Mesenchymal stem cell (in vitro differentiated cells and primary cell): ENCODE measurements at regions not wholly inside any gene's neighbourhood (a gene's known extent, or its start where the extent isn't known, plus 50 kb on each side); places are given as distances from the start of the nearest gene placed in this dataset.

ENCODE experiments used
- DNase-seq: peaks from one replicate; pipeline ENCODE4 v3.0.0-alpha.2; 2013
- H2AFZ ChIP-seq: one replicate; pipeline ENCODE4 v1.6.1; 2013; ENCODE audit warnings: low read depth, mild to moderate bottlenecking, control low read depth, inconsistent platforms, low read length, moderate library complexity
- H2AK5ac ChIP-seq: 2 replicates; pipeline ENCODE4 v1.6.1; 2013; ENCODE audit warnings: low read length, moderate library complexity, mild to moderate bottlenecking, inconsistent platforms; ENCODE audit not compliant: severe bottlenecking
- H2BK120ac ChIP-seq: one replicate; pipeline ENCODE4 v1.6.1; 2013; ENCODE audit warnings: low read depth, mild to moderate bottlenecking, inconsistent platforms, low read length, moderate library complexity
- H2BK12ac ChIP-seq, 2 experiments: one replicate each; pipeline ENCODE4 v1.6.1; 2013; ENCODE audit warnings: inconsistent platforms in 2 of 2, low read length in 2 of 2, mild to moderate bottlenecking in 2 of 2, moderate library complexity in 2 of 2, control low read depth in 1 of 2
- H2BK15ac ChIP-seq: one replicate; pipeline ENCODE4 v1.6.1; 2013; ENCODE audit warnings: mild to moderate bottlenecking, low read depth, inconsistent platforms; ENCODE audit not compliant: poor library complexity, severe bottlenecking
- H2BK5ac ChIP-seq: 2 replicates; pipeline ENCODE4 v1.6.1; 2013; ENCODE audit warnings: low read depth, mild to moderate bottlenecking, low read length, control low read depth, inconsistent platforms; ENCODE audit not compliant: poor library complexity, severe bottlenecking
- H3K14ac ChIP-seq, 2 experiments: one replicate each; pipeline ENCODE4 v1.6.1; 2013; ENCODE audit warnings: inconsistent platforms in 2 of 2, low read length in 2 of 2, control low read depth in 1 of 2, mild to moderate bottlenecking in 1 of 2, moderate library complexity in 1 of 2
- H3K18ac ChIP-seq, 2 experiments: one replicate each; pipeline ENCODE4 v1.6.1; 2013; ENCODE audit warnings: inconsistent platforms in 2 of 2, low read length in 2 of 2, control low read depth in 1 of 2, low read depth in 1 of 2, mild to moderate bottlenecking in 1 of 2
- H3K23ac ChIP-seq, 2 experiments: one replicate each; pipeline ENCODE4 v1.6.1; 2013; ENCODE audit warnings: inconsistent platforms in 2 of 2, low read length in 2 of 2, mild to moderate bottlenecking in 2 of 2, moderate library complexity in 2 of 2, control low read depth in 1 of 2
- H3K27ac ChIP-seq: 2 replicates; pipeline ENCODE4 v1.5.1; 2013; ENCODE audit warnings: mild to moderate bottlenecking, moderate library complexity, low read length, control low read depth, inconsistent platforms; ENCODE audit not compliant: poor library complexity, severe bottlenecking
- H3K27me3 ChIP-seq, 2 experiments: 2 replicates each; pipeline versions ENCODE4 v1.6.1 to v1.7.0; 2013; ENCODE audit warnings: low read length in 2 of 2, mild to moderate bottlenecking in 2 of 2, moderate library complexity in 2 of 2, control low read depth in 1 of 2, inconsistent platforms in 1 of 2; ENCODE audit not compliant: control insufficient read depth in 1 of 2, insufficient read depth in 1 of 2
- H3K36me3 ChIP-seq, 2 experiments: 2 replicates each; pipeline versions ENCODE4 v1.6.1 to v1.7.0; 2013; ENCODE audit warnings: low read length in 2 of 2, control low read depth in 1 of 2, inconsistent platforms in 1 of 2, low read depth in 1 of 2, mild to moderate bottlenecking in 1 of 2; ENCODE audit not compliant: insufficient read depth in 2 of 2, control insufficient read depth in 1 of 2
- H3K4ac ChIP-seq, 2 experiments: one replicate each; pipeline ENCODE4 v1.6.1; 2013; ENCODE audit warnings: inconsistent platforms in 2 of 2, low read length in 2 of 2, mild to moderate bottlenecking in 2 of 2, moderate library complexity in 2 of 2, control low read depth in 1 of 2, low read depth in 1 of 2
- H3K4me1 ChIP-seq: 2 replicates; pipeline ENCODE4 v1.6.1; 2013; ENCODE audit warnings: low read depth, low read length, control low read depth; ENCODE audit not compliant: control insufficient read depth, insufficient read depth
- H3K4me2 ChIP-seq: 2 replicates; pipeline ENCODE4 v1.6.1; 2013; ENCODE audit warnings: low read length, mild to moderate bottlenecking, inconsistent platforms; ENCODE audit not compliant: poor library complexity, severe bottlenecking
- H3K4me3 ChIP-seq, 2 experiments: 2 replicates each; pipeline versions ENCODE4 v1.5.1 to v1.7.0; 2013; ENCODE audit warnings: low read length in 2 of 2, mild to moderate bottlenecking in 2 of 2, control low read depth in 1 of 2, low read depth in 1 of 2; ENCODE audit not compliant: insufficient read depth in 1 of 2
- H3K79me1 ChIP-seq: replicated peaks from 2 replicates; pipeline ENCODE4 v1.6.1; 2013; ENCODE audit warnings: mild to moderate bottlenecking, control low read depth, low read length, inconsistent platforms; ENCODE audit not compliant: poor library complexity, severe bottlenecking
- H3K9ac ChIP-seq: 2 replicates; pipeline ENCODE4 v1.7.0; 2013; ENCODE audit warnings: mild to moderate bottlenecking, low read length, moderate library complexity
- H3K9me3 ChIP-seq: 2 replicates; pipeline ENCODE4 v1.7.0; 2013; ENCODE audit warnings: mild to moderate bottlenecking, low read length; ENCODE audit not compliant: control insufficient read depth
- H4K8ac ChIP-seq: one replicate; pipeline ENCODE4 v1.6.1; 2013; ENCODE audit warnings: inconsistent platforms, mild to moderate bottlenecking, low read length, moderate library complexity
- H4K91ac ChIP-seq: one replicate; pipeline ENCODE4 v1.6.1; 2013; ENCODE audit warnings: mild to moderate bottlenecking, low read length, inconsistent platforms
- WGBS: methylation state at CpG from one replicate; pipeline ENCODE4 v1.1.7; 2013; ENCODE audit warnings: mixed read lengths; 5-methylcytosine and 5-hydroxymethylcytosine counted together

GRCh38 chrX:96447161-96447560, 237.5 kb upstream of the DIAPH2 start:
- Histone ChIP-seq H3K27me3 (no peaks in the 10 kb centered on the region), H3K4ac (no peak overlapping the region), H2BK12ac (no peak overlapping the region), H4K91ac (no peak overlapping the region), H2BK120ac (no peak overlapping the region), H2AFZ (no peak overlapping the region), H3K9ac (no peak overlapping the region), H2AK5ac (no peak overlapping the region), H3K36me3 (no peaks in the 10 kb centered on the region), H3K27ac (no peak overlapping the region), H2BK5ac (no peak overlapping the region), H2BK15ac (no peak overlapping the region), H3K79me1 (no peaks in the 10 kb centered on the region), H3K9me3 (no peaks in the 10 kb centered on the region), H3K23ac (no peak overlapping the region), H3K4me3 (no peak overlapping the region), H4K8ac (no peak overlapping the region), H3K18ac (no peak overlapping the region), H3K4me1 (no peaks in the 10 kb centered on the region), H3K4me2 (no peak overlapping the region), H3K14ac (no peak overlapping the region)
- 100% methylated on average over 1 of the region's 1 CpG for WGBS
- DNase-seq = no peak

GRCh38 chrX:96449191-96449590, 235.5 kb upstream of the DIAPH2 start:
- Histone ChIP-seq H3K4me2 (no peak overlapping the region), H3K4me1 (no peaks in the 10 kb centered on the region), H3K18ac (no peak overlapping the region), H2BK5ac (no peak overlapping the region), H2AK5ac (no peak overlapping the region), H3K9me3 (no peaks in the 10 kb centered on the region), H2BK120ac (no peak overlapping the region), H4K8ac (no peak overlapping the region), H2AFZ (no peak overlapping the region), H3K27me3 (no peaks in the 10 kb centered on the region), H3K9ac (no peak overlapping the region), H2BK15ac (no peak overlapping the region), H4K91ac (no peak overlapping the region), H3K4ac (no peak overlapping the region), H3K4me3 (no peak overlapping the region), H3K79me1 (no peaks in the 10 kb centered on the region), H3K23ac (no peak overlapping the region), H3K36me3 (no peaks in the 10 kb centered on the region), H2BK12ac (no peak overlapping the region), H3K27ac (no peak overlapping the region), H3K14ac (no peak overlapping the region)
- DNase-seq = no peak
- WGBS = 100% methylated on average over 2 of the region's 6 CpGs

- Histone ChIP-seq H3K4me3 (no peak overlapping the region), H2BK5ac (no peak overlapping the region), H3K27me3 (no peaks in the 10 kb centered on the region), H3K23ac (no peak overlapping the region), H2BK120ac (no peak overlapping the region), H2BK15ac (no peak overlapping the region), H4K8ac (no peak overlapping the region), H3K27ac (no peak overlapping the region), H4K91ac (no peak overlapping the region), H2AK5ac (no peak overlapping the region), H3K4ac (no peak overlapping the region), H2AFZ (no peak overlapping the region), H3K36me3 (no peaks in the 10 kb centered on the region), H3K9me3 (no peaks in the 10 kb centered on the region), H3K18ac (no peak overlapping the region), H3K79me1 (no peaks in the 10 kb centered on the region), H3K9ac (no peak overlapping the region), H3K14ac (no peak overlapping the region), H3K4me1 (no peaks in the 10 kb centered on the region), H3K4me2 (no peak overlapping the region), H2BK12ac (no peak overlapping the region)
- no peak for DNase-seq
These were observed 234.7 kb upstream of the DIAPH2 start for GRCh38 chrX:96449896-96450295.

GRCh38 chrX:96453139-96453538, 231.5 kb upstream of the DIAPH2 start:
- Histone ChIP-seq H3K4me3 (no peak overlapping the region), H2BK5ac (no peak overlapping the region), H3K9me3 (no peaks in the 10 kb centered on the region), H3K27ac (peak overlapping the region; percentile 90), H2AFZ (no peak overlapping the region), H3K27me3 (no peaks in the 10 kb centered on the region), H2BK120ac (no peak overlapping the region), H3K4me2 (no peak overlapping the region), H3K4me1 (no peaks in the 10 kb centered on the region), H3K9ac (no peak overlapping the region), H4K91ac (no peak overlapping the region), H2AK5ac (no peak overlapping the region), H3K79me1 (no peaks in the 10 kb centered on the region), H3K36me3 (no peaks in the 10 kb centered on the region), H3K14ac (no peak overlapping the region), H2BK15ac (no peak overlapping the region), H3K23ac (no peak overlapping the region), H2BK12ac (no peak overlapping the region), H3K18ac (no peak overlapping the region), H3K4ac (no peak overlapping the region), H4K8ac (no peak overlapping the region)
- DNase-seq = no peak
- WGBS = 86% methylated on average over 1 of the region's 3 CpGs
